ENCODE measurements at regions not wholly inside any gene's neighbourhood (a gene's known extent, or its start where the extent isn't known, plus 50 kb on each side); places are given as distances from the start of the nearest gene placed in this dataset.

DNA sequence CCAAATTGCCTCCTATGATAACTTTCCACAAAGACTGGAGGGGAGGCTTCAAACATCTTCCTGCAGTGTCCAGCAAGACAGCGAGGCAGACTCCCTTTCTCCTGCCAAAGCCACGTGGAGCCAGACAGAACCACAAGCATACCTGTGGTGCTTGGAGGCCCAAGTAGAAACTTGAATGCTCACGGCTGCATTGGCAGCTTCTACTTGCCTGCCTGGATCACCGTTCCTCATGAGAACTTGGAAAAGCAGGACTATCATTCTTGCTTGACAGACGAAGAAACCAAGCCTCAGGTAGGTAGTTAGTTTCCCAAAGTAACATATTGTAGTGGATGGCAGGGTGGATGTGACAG lies 216.3 kb upstream of the SFRP2 start:
- intact Hi-C loops (cut with DNase I): no loop called here
- 70 to 76% methylated on average over 5 of the region's 5 CpGs for WGBS, 2 donors

DNA sequence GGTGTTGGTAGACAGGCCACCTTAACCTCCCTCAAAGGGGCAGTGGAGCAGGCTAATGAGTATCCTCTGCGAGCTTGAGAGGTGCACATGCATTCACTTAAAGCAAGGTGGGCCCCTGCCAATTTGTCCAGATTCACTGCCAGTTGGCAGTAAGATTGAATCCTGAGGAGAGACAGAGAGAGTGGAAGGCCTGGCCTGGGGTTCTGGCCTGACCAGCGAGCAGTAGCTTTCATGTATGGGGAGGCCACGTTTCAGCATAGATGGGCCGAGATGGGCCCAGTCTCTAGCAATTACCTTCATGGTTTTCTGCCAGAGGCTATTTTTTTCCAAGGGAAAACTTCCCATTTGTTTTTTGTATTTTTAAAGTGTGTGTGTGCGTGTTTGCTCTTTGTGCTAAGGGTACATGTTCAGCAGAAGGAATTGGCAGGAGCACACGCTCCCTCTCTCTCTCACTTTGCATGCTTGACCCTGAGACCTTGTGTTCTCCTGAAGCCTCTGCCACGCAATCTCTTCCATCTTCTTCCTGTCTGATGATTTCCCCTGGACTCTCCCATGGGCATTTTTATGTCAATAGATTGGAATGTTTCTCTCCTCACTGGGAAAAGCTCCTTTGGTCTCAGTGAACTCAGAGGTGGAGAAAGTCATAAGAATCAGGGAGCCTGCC lies 215.8 kb upstream of the SFRP2 start:
- WGBS, 2 donors: 74% methylated on average over 7 of the region's 7 CpGs
- Histone ChIP-seq H3K4me3 (no peak overlapping the region), H3K27me3 (no peaks in the 10 kb centered on the region), H3K4me1 (no peaks in the 10 kb centered on the region), H3K36me3 (no peaks in the 10 kb centered on the region), H3K9me3 (no peaks in the 10 kb centered on the region), H3K27ac (no peak overlapping the region)
- intact Hi-C loops (cut with DNase I): no loop called here
- FAIRE-seq (no peak), DNase-seq (no peak), ATAC-seq (peak in 3 of 4 donors; percentile 48 to 59 (median 56))
- TF ChIP-seq, protein P1, sequence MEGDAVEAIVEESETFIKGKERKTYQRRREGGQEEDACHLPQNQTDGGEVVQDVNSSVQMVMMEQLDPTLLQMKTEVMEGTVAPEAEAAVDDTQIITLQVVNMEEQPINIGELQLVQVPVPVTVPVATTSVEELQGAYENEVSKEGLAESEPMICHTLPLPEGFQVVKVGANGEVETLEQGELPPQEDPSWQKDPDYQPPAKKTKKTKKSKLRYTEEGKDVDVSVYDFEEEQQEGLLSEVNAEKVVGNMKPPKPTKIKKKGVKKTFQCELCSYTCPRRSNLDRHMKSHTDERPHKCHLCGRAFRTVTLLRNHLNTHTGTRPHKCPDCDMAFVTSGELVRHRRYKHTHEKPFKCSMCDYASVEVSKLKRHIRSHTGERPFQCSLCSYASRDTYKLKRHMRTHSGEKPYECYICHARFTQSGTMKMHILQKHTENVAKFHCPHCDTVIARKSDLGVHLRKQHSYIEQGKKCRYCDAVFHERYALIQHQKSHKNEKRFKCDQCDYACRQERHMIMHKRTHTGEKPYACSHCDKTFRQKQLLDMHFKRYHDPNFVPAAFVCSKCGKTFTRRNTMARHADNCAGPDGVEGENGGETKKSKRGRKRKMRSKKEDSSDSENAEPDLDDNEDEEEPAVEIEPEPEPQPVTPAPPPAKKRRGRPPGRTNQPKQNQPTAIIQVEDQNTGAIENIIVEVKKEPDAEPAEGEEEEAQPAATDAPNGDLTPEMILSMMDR (IDR thresholded peaks at IDR 0.05): no peak

More for the DNA sequence above, 216.3 kb upstream of the SFRP2 start:
- TF ChIP-seq, protein P1 (IDR thresholded peaks at IDR 0.05): no peak
- Histone ChIP-seq H3K27me3 (no peaks in the 10 kb centered on the region), H3K27ac (no peak overlapping the region), H3K4me3 (no peak overlapping the region), H3K4me1 (no peaks in the 10 kb centered on the region), H3K36me3 (no peaks in the 10 kb centered on the region), H3K9me3 (no peaks in the 10 kb centered on the region)
- no peak for ATAC-seq
- DNase-seq: no peak
- FAIRE-seq: no peak

DNA sequence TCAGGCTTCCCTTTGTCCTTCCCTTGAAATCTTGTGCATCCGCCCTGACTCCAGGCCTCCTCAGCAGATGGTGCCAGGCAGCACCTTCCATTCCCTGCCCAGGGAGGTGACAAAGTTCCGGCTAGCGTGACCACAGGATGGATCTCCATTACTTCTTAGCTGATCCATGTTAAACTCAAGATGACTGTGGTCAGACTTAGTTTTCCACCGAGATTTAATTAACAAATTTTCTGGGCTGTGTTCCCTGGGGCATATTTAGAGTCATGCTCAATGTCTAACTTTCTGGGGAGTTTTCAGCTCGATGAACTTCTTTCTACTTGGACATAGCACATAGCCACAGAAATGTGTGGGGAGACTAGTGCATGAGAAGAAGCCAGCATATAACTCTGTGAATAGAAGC lies 215.1 kb upstream of the SFRP2 start:
- no peaks in the 10 kb centered on the region for H3K9me3 ChIP-seq
- DNase-seq (no peak), ATAC-seq (peak in 2 of 4 donors; percentile 14 to 41), FAIRE-seq (no peak)
- H3K27ac ChIP-seq: no peak overlapping the region
- no peak overlapping the region for H3K4me3 ChIP-seq
- H3K4me1 ChIP-seq: no peaks in the 10 kb centered on the region
- H3K36me3 ChIP-seq: no peaks in the 10 kb centered on the region
- intact Hi-C loops (cut with DNase I): no loop called here
- TF ChIP-seq, protein P1 (IDR thresholded peaks at IDR 0.05): no peak
- no peaks in the 10 kb centered on the region for H3K27me3 ChIP-seq
- WGBS, 2 donors: 81 to 85% methylated on average over 5 of the region's 5 CpGs

DNA sequence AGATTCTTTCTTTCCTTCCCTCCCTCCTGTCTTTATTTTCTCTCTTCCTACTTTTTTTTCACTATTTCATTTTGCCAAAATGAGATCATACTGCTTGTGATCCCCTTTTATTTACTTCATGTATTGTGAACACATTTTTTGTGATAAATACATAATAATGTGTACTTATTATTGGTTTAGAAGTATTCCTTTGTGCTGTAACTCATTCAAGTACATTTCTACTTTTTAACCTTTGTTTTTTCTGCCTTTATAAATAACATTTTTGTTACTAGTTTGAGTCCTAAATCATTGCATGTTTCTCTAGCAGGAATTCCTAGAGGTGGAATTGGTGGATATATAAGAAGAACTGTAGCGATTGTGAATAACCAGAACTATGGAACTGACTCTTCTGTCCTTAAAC lies 214.5 kb upstream of the SFRP2 start:
- ATAC-seq: no peak
- no peaks in the 10 kb centered on the region for H3K36me3 ChIP-seq
- no peaks in the 10 kb centered on the region for H3K27me3 ChIP-seq
- TF ChIP-seq, protein P1 (IDR thresholded peaks at IDR 0.05): no peak
- WGBS, 2 donors: 80 to 92% methylated on average over 1 of the region's 1 CpG
- no peaks in the 10 kb centered on the region for H3K4me1 ChIP-seq
- no peak overlapping the region for H3K4me3 ChIP-seq
- no peak for FAIRE-seq
- no peak overlapping the region for H3K27ac ChIP-seq
- no peaks in the 10 kb centered on the region for H3K9me3 ChIP-seq
- intact Hi-C loops (cut with DNase I): no loop called here
- DNase-seq: no peak

DNA sequence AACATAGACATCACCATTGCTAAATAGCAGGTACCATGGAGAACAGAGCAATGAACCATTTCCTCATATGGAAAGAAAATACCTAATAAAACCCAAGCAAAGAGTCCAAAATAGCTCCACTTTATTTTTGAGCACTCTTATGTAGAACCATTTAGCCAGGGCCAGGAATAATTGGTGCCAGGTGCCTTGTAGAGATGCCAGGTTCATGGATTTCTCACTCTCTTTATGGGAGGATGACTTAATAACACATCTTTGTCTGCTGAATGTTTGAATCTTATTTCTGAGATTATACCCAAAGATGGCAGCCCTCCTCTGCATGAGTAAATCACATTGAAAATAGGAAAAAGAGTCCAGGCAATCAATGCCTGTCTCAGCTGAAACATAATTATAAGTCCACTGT lies 212.3 kb upstream of the SFRP2 start:
- H3K36me3 ChIP-seq: no peaks in the 10 kb centered on the region
- TF ChIP-seq, protein P1 (IDR thresholded peaks at IDR 0.05): no peak
- no peak overlapping the region for H3K4me3 ChIP-seq
- DNase-seq (no peak), FAIRE-seq (no peak), ATAC-seq (no peak)
- H3K9me3 ChIP-seq: no peaks in the 10 kb centered on the region
- H3K27ac ChIP-seq: no peak overlapping the region
- intact Hi-C loops (cut with DNase I): no loop called here
- no peaks in the 10 kb centered on the region for H3K27me3 ChIP-seq
- no peaks in the 10 kb centered on the region for H3K4me1 ChIP-seq
